Choroid plexus epithelial cell (primary cell): ENCODE measurements at regions not wholly inside any gene's neighbourhood (a gene's known extent, or its start where the extent isn't known, plus 50 kb on each side); places are given as distances from the start of the nearest gene placed in this dataset.
A peak's percentile ranks its signal among the peaks of the same experiment; 100 is the strongest.

Experiments used
- DNase-seq: peaks from one replicate; pipeline ENCODE4 v3.0.0-alpha.2; 2010; ENCODE audit warnings: low read depth
- H3K4me3 ChIP-seq: 2 replicates; pipeline ENCODE4 v1.5.1; 2011; ENCODE audit warnings: low read depth, mild to moderate bottlenecking, control low read depth, low read length, moderate library complexity
- CTCF ChIP-seq: conservative IDR thresholded peaks from 2 replicates; pipeline ENCODE4 v1.5.1; 2011; ENCODE audit warnings: low read depth, mild to moderate bottlenecking, control low read depth, inconsistent platforms, low read length, moderate library complexity

DNA sequence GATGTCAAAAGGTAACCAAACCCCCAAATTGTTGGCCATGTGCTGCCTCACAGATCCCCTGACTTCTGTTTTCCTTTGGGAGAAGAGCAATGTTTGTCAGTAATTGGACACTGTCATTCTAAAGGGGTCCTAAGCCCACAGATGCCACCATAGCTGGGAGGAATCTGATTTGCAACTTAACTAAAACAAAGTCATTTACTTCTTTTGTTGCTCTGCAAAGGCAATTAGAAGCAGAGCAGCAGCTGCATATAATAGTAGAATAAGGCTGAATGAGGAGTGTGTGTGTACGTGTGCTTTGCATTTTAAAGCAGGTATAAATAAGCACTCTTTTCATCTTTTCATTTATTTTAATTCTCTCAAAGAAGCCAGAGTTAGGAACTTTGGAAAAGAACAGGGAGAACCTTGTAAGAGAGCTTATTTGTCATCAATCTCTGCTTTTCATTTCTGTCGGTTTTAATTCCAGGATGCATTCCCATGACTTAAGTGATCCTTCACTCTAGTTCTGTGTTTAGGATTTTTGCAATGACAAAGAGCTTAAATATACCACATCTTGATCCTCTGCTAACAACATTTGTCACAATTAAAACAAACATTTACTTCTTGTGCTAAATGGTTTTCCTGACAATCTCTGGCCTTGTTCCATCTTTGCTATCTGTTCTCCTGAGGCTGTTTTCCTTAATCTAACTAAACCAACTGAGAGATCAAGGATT, 530.2 kb upstream of the CBLB start:
- no peak for DNase-seq
- no peak overlapping the region for H3K4me3 ChIP-seq
- TF ChIP-seq CTCF, result no peak

DNA sequence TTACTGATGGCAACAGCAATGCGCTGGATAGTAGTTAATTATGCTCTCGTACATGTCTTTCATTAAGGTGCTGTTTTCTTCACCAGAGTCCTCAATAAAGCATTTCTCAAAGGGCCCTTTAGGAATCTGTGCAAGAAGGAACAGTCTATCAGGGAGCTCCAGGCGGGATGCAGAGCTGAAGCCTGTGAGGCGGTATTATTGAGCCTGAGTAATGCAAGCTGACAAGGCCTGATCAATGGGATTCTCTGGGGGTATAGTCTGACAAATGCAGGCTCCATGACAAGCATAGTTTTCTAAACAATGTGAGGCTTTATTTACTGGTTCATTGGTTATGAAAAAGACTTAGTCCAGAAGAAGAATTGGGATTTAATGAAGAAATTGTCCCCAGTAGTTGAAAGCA, 530.9 kb upstream of the CBLB start:
- no peak for TF ChIP-seq CTCF
- no peak for DNase-seq
- no peak overlapping the region for H3K4me3 ChIP-seq

- TF ChIP-seq CTCF, result no peak
- no peak overlapping the region for H3K4me3 ChIP-seq
- peak; percentile 71 for DNase-seq
These were observed 533.1 kb upstream of the CBLB start for GRCh38 chr3:106401666-106402490.

DNA sequence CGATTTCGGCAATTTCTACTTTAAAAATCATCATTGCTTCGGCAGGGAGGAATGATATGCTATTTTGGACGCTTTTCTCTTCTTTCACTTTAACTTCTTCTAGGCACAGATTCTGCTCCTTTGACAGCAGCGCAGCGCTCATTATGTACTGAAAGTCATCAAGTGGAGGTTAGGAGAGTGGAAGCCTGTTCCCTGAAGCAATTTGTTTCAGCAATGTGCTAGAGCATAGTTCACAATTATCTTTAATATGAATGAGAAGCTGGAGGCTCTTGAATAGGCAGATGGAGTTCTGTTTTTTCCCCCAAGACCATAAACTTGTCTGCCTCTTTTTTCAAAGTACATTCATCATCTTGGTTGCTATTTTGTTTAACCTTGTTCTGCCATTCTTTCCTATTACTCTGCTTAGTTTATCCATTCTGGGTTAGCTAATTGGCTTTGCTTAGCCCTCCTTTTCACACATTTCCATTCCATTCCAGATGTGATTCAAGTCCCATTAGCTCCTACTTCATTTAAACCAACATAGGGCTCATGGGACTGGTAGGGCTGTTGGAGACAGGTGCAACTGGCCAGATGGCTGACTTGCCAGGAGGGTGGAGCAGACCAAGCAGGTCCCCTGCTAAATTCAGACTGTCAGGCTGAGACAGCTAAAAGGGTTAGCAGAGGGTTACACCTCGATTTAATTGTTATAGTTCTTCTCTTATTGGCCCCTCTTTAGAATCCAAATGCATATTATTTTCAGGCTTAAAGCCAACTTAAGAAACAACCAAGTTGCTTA, 534.7 kb upstream of the CBLB start:
- no peak for DNase-seq
- no peak overlapping the region for H3K4me3 ChIP-seq
- TF ChIP-seq CTCF, result no peak

DNA sequence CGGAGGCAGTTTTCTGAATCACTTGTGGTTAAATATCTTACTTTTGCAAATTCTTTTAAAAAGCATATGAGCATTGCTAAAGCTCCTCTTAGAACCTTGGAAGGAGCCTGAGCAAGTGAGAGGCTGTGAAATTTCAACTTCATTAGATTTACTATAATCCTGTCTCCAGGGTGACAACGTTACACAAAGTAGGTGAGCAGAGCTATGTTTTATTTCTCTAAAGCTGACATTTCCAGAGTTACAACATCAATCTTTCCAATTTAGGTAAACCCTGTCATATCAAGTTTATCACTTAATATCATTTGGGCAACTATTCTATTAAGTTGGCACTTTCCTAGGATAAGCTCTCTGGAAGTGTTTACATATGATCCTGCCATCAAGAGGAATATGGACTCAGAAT, 544.9 kb upstream of the CBLB start:
- no peak for DNase-seq
- no peak for TF ChIP-seq CTCF
- H3K4me3 ChIP-seq, result no peak overlapping the region

GRCh38 chr3:106420628-106421027, 551.8 kb upstream of the CBLB start:
- H3K4me3 ChIP-seq, result no peak overlapping the region
- no peak for DNase-seq
- no peak for TF ChIP-seq CTCF
